ENCODE measurements at regions not wholly inside any gene's neighbourhood (a gene's known extent, or its start where the extent isn't known, plus 50 kb on each side); places are given as distances from the start of the nearest gene placed in this dataset.
A peak's percentile ranks its signal among the peaks of the same experiment; 100 is the strongest.

DNA sequence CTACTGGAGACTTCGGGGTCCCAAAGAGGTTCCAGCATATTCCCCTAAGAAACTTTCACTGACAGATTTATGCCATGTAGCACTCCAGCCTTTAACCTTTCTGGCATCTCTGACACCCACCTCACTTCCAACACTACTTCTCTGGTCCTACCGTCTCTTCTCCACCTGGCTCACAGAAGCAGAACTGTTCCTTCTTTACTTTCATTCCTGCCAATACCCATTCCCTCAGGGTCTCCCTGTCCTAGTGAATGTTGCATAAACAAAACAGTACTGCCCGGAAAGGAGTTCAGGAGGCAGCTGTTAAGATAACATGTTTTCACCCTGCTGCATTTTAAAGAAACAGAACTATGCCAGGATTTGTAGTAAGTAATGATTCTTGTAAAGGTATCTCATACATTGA is 136.0 kb upstream of the MIR17HG start:
- H3K4me1 ChIP-seq (ENCODE audit: control insufficient read depth, insufficient read depth, low read length): no peaks in the 10 kb centered on the region
- H3K4me3 ChIP-seq (ENCODE audit: low read depth, low read length): no peak overlapping the region
- no peak for DNase-seq (ENCODE audit: low read depth in 4 of 6, low spot score in 6 of 6)
- peaks cover 1% of the 10 kb centered on the region for H3K9me3 ChIP-seq (ENCODE audit: control insufficient read depth, insufficient read depth, low read length)
- H3K36me3 ChIP-seq (ENCODE audit: control insufficient read depth, insufficient read depth, low read length): no peaks in the 10 kb centered on the region
- H3K27me3 ChIP-seq (ENCODE audit: control insufficient read depth, insufficient read depth, low read length): no peaks in the 10 kb centered on the region
- 88% methylated on average over 2 of the region's 3 CpGs for WGBS (ENCODE audit: insufficient coverage)
- no peak overlapping the region for H3K27ac ChIP-seq (ENCODE audit: low read depth, low read length)

GRCh38 chr13:91212231-91212630 is 135.3 kb upstream of the MIR17HG start:
- no peak for DNase-seq (ENCODE audit: low read depth in 4 of 6, low spot score in 6 of 6)
- Histone ChIP-seq H3K27me3 (ENCODE audit: control insufficient read depth, insufficient read depth, low read length) (no peaks in the 10 kb centered on the region), H3K4me1 (ENCODE audit: control insufficient read depth, insufficient read depth, low read length) (no peaks in the 10 kb centered on the region), H3K36me3 (ENCODE audit: control insufficient read depth, insufficient read depth, low read length) (no peaks in the 10 kb centered on the region), H3K27ac (ENCODE audit: low read depth, low read length) (no peak overlapping the region), H3K4me3 (ENCODE audit: low read depth, low read length) (no peak overlapping the region), H3K9me3 (ENCODE audit: control insufficient read depth, insufficient read depth, low read length) (peaks cover 1% of the 10 kb centered on the region)
- WGBS (ENCODE audit: insufficient coverage): 90% methylated on average over 2 of the region's 5 CpGs

- H3K27me3 ChIP-seq (ENCODE audit: control insufficient read depth, insufficient read depth, low read length): no peaks in the 10 kb centered on the region
- H3K36me3 ChIP-seq (ENCODE audit: control insufficient read depth, insufficient read depth, low read length): no peaks in the 10 kb centered on the region
- WGBS (ENCODE audit: insufficient coverage): 88% methylated on average over 1 of the region's 2 CpGs
- no peak for DNase-seq (ENCODE audit: low read depth in 4 of 6, low spot score in 6 of 6)
- no peak overlapping the region for H3K4me3 ChIP-seq (ENCODE audit: low read depth, low read length)
- H3K4me1 ChIP-seq (ENCODE audit: control insufficient read depth, insufficient read depth, low read length): no peaks in the 10 kb centered on the region
- H3K9me3 ChIP-seq (ENCODE audit: control insufficient read depth, insufficient read depth, low read length): peaks cover 1% of the 10 kb centered on the region
- no peak overlapping the region for H3K27ac ChIP-seq (ENCODE audit: low read depth, low read length)
Observed at GRCh38 chr13:91214031-91214430, 133.5 kb upstream of the MIR17HG start.

DNA sequence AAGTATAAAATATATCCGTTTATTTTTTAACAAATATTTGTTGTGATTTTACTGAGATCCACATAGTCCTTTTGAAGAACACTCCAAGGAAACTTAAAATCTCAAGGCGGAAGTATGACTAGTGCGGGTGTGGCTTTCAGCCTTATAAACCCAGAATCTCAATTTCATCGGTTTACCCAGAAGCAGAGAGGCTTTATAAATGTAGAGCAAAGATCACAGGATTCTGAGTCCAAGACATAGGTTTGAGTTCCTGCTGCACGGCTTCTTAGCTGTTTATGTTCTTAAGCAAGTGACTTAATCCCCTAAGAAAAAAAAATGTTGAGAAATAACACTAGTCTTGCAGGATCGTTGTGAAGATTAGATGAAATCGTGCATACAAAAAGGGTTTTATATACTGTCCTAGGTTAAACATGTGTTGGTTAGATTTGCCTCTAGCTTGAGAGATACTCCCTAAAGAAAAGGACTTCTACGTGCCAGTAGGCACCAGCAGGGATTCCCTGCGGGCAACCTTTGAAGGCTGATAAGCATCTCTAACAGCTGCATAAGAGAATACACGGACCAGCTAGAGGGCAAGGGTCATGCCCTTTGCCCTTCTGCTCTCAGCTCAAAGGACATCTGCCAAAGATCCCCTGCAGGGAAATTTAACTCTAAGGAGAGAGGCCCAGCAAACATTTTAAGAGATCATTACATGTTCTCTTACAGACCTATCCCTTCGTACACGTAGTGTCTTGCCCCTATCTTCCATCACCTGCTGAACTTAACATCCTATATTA is 130.4 kb upstream of the MIR17HG start:
- 26% methylated on average over 5 of the region's 12 CpGs for WGBS (ENCODE audit: insufficient coverage)
- Histone ChIP-seq H3K27me3 (ENCODE audit: control insufficient read depth, insufficient read depth, low read length) (no peaks in the 10 kb centered on the region), H3K9me3 (ENCODE audit: control insufficient read depth, insufficient read depth, low read length) (no peaks in the 10 kb centered on the region), H3K4me1 (ENCODE audit: control insufficient read depth, insufficient read depth, low read length) (no peaks in the 10 kb centered on the region), H3K27ac (ENCODE audit: low read depth, low read length) (no peak overlapping the region), H3K4me3 (ENCODE audit: low read depth, low read length) (no peak overlapping the region), H3K36me3 (ENCODE audit: control insufficient read depth, insufficient read depth, low read length) (no peaks in the 10 kb centered on the region)
- no peak for DNase-seq (ENCODE audit: low read depth in 4 of 6, low spot score in 6 of 6)

DNA sequence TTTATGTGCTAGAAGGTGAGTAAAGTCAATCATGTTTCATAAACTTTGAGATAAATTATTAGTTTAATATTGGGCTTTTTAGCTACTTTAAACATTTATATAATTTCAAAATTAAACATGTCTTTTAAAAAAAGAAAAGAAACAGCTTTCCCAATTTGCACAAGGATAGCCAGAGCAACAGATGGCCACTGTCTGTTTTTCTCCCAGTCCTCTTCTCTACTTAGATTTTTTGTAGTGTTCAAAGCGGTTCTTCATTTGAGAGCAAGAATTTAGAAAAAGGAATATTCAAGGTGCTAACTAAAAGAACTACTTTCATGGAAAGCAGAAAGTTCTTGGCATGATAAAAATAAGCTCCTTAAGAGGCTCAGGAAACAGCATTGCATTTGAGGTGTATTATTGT is 128.3 kb upstream of the MIR17HG start:
- H3K27ac ChIP-seq (ENCODE audit: low read depth, low read length): no peak overlapping the region
- no peaks in the 10 kb centered on the region for H3K27me3 ChIP-seq (ENCODE audit: control insufficient read depth, insufficient read depth, low read length)
- peak in 1 of 6 donors; percentile 55 for DNase-seq (ENCODE audit: low read depth in 4 of 6, low spot score in 6 of 6)
- H3K36me3 ChIP-seq (ENCODE audit: control insufficient read depth, insufficient read depth, low read length): no peaks in the 10 kb centered on the region
- no peaks in the 10 kb centered on the region for H3K4me1 ChIP-seq (ENCODE audit: control insufficient read depth, insufficient read depth, low read length)
- no CpG with 5 or more reads among the region's 1 CpG for WGBS (ENCODE audit: insufficient coverage)
- no peak overlapping the region for H3K4me3 ChIP-seq (ENCODE audit: low read depth, low read length)
- H3K9me3 ChIP-seq (ENCODE audit: control insufficient read depth, insufficient read depth, low read length): peaks cover 2% of the 10 kb centered on the region

- H3K27me3 ChIP-seq (ENCODE audit: control insufficient read depth, insufficient read depth, low read length): no peaks in the 10 kb centered on the region
- no peak overlapping the region for H3K4me3 ChIP-seq (ENCODE audit: low read depth, low read length)
- peaks cover 2% of the 10 kb centered on the region for H3K9me3 ChIP-seq (ENCODE audit: control insufficient read depth, insufficient read depth, low read length)
- no peaks in the 10 kb centered on the region for H3K4me1 ChIP-seq (ENCODE audit: control insufficient read depth, insufficient read depth, low read length)
- DNase-seq (ENCODE audit: low read depth in 4 of 6, low spot score in 6 of 6): no peak
- no peak overlapping the region for H3K27ac ChIP-seq (ENCODE audit: low read depth, low read length)
- H3K36me3 ChIP-seq (ENCODE audit: control insufficient read depth, insufficient read depth, low read length): no peaks in the 10 kb centered on the region
- 100% methylated on average over 1 of the region's 1 CpG for WGBS (ENCODE audit: insufficient coverage)
Observed at GRCh38 chr13:91220872-91221271, 126.6 kb upstream of the MIR17HG start.

- Histone ChIP-seq H3K9me3 (ENCODE audit: control insufficient read depth, insufficient read depth, low read length) (peaks cover 2% of the 10 kb centered on the region), H3K27ac (ENCODE audit: low read depth, low read length) (no peak overlapping the region), H3K36me3 (ENCODE audit: control insufficient read depth, insufficient read depth, low read length) (no peaks in the 10 kb centered on the region), H3K4me1 (ENCODE audit: control insufficient read depth, insufficient read depth, low read length) (no peaks in the 10 kb centered on the region), H3K27me3 (ENCODE audit: control insufficient read depth, insufficient read depth, low read length) (no peaks in the 10 kb centered on the region), H3K4me3 (ENCODE audit: low read depth, low read length) (no peak overlapping the region)
- WGBS (ENCODE audit: insufficient coverage): no CpG with 5 or more reads among the region's 1 CpG
- DNase-seq (ENCODE audit: low read depth in 4 of 6, low spot score in 6 of 6): no peak
Observed at GRCh38 chr13:91228108-91228507, 119.4 kb upstream of the MIR17HG start.

GRCh38 chr13:91228940-91229339 is 118.5 kb upstream of the MIR17HG start:
- DNase-seq (ENCODE audit: low read depth in 4 of 6, low spot score in 6 of 6): peak in 1 of 6 donors; percentile 46
- H3K9me3 ChIP-seq (ENCODE audit: control insufficient read depth, insufficient read depth, low read length): no peaks in the 10 kb centered on the region
- no CpG with 5 or more reads among the region's 1 CpG for WGBS (ENCODE audit: insufficient coverage)
- H3K27ac ChIP-seq (ENCODE audit: low read depth, low read length): no peak overlapping the region
- no peak overlapping the region for H3K4me3 ChIP-seq (ENCODE audit: low read depth, low read length)
- no peaks in the 10 kb centered on the region for H3K4me1 ChIP-seq (ENCODE audit: control insufficient read depth, insufficient read depth, low read length)
- no peaks in the 10 kb centered on the region for H3K27me3 ChIP-seq (ENCODE audit: control insufficient read depth, insufficient read depth, low read length)
- no peaks in the 10 kb centered on the region for H3K36me3 ChIP-seq (ENCODE audit: control insufficient read depth, insufficient read depth, low read length)

DNA sequence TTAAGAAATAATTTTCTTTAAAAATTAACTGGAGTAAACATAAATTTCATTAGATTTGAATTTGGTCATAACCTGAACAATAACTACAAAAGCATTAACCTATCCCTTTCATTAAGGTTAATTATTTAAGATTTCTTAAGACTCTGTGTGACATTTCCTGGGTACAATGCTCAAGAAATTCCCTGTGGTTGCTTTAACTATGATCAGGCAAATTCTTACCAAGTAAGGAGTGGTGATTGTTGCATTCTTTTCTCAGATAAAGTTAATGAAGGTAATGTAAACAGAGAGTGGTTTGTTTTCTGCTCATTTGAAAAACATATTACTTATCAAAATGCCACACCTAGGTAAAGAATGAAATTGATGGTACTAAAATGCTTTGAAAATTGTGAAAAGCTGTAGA is 114.8 kb upstream of the MIR17HG start:
- no peaks in the 10 kb centered on the region for H3K9me3 ChIP-seq (ENCODE audit: control insufficient read depth, insufficient read depth, low read length)
- no peaks in the 10 kb centered on the region for H3K36me3 ChIP-seq (ENCODE audit: control insufficient read depth, insufficient read depth, low read length)
- no peak overlapping the region for H3K27ac ChIP-seq (ENCODE audit: low read depth, low read length)
- no peak overlapping the region for H3K4me3 ChIP-seq (ENCODE audit: low read depth, low read length)
- no peaks in the 10 kb centered on the region for H3K4me1 ChIP-seq (ENCODE audit: control insufficient read depth, insufficient read depth, low read length)
- no peak for DNase-seq (ENCODE audit: low read depth in 4 of 6, low spot score in 6 of 6)
- no peaks in the 10 kb centered on the region for H3K27me3 ChIP-seq (ENCODE audit: control insufficient read depth, insufficient read depth, low read length)

DNA sequence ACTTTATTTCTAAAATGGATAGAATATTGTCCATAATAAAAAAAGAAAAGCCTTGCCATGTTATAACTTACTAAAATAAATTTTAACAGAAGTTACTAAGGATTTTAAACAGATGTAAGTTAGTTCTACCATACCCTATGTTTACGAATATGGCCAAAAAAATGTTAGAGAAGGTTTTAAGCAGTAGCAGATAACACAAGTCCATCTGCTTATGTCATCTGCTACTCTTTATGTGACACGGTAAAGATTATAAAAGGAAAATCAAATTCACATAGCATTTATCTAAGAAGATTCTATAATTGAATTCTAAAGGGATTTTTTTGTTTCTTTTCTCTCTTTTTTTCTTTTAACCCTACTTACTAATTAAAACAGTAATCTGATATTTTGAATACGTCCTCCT is 114.2 kb upstream of the MIR17HG start:
- H3K36me3 ChIP-seq (ENCODE audit: control insufficient read depth, insufficient read depth, low read length): no peaks in the 10 kb centered on the region
- no peaks in the 10 kb centered on the region for H3K27me3 ChIP-seq (ENCODE audit: control insufficient read depth, insufficient read depth, low read length)
- no peaks in the 10 kb centered on the region for H3K4me1 ChIP-seq (ENCODE audit: control insufficient read depth, insufficient read depth, low read length)
- DNase-seq (ENCODE audit: low read depth in 4 of 6, low spot score in 6 of 6): peak in 1 of 6 donors; percentile 83
- H3K27ac ChIP-seq (ENCODE audit: low read depth, low read length): no peak overlapping the region
- no CpG with 5 or more reads among the region's 3 CpGs for WGBS (ENCODE audit: insufficient coverage)
- no peak overlapping the region for H3K4me3 ChIP-seq (ENCODE audit: low read depth, low read length)
- H3K9me3 ChIP-seq (ENCODE audit: control insufficient read depth, insufficient read depth, low read length): no peaks in the 10 kb centered on the region

Measured in spinal cord (tissue), 9 donors.